SK-N-SH treated with all-trans-retinoic acid at 6 μM for 48 hours (cell line): ENCODE measurements at regions not wholly inside any gene's neighbourhood (a gene's known extent, or its start where the extent isn't known, plus 50 kb on each side); places are given as distances from the start of the nearest gene placed in this dataset.

Experiments
- ARNTL ChIP-seq: fragments of 450-650 bp; formaldehyde crosslinking; IDR thresholded peaks from 2 replicates; pipeline ENCODE4 v1.5.0; 2020; ENCODE audit warnings: low read depth, mild to moderate bottlenecking, moderate library complexity, borderline replicate concordance
- BACH2 ChIP-seq: fragments of 250-450 bp; sonication (Bioruptor Pico); IDR thresholded peaks from 2 replicates; pipeline ENCODE4 v1.9.0; 2021; ENCODE audit warnings: mild to moderate bottlenecking, borderline replicate concordance
- CREB5 ChIP-seq: fragments of 250-450 bp; sonication (Bioruptor Pico); IDR thresholded peaks from 2 replicates; pipeline ENCODE4 v1.5.1; 2020; ENCODE audit warnings: low read depth, mild to moderate bottlenecking, moderate library complexity
- GLIS3 ChIP-seq: fragments of 250-450 bp; sonication (Bioruptor Pico); IDR thresholded peaks from 2 replicates; pipeline ENCODE4 v1.5.0; 2020; ENCODE audit warnings: mild to moderate bottlenecking, moderate library complexity
- ISL1 ChIP-seq: fragments of 250-450 bp; sonication (Bioruptor Pico); IDR thresholded peaks from 2 replicates; pipeline ENCODE4 v2.1.2; 2022; ENCODE audit warnings: mild to moderate bottlenecking, moderate library complexity
- OSR1 ChIP-seq: fragments of 250-450 bp; sonication (Bioruptor Pico); IDR thresholded peaks from 2 replicates; pipeline ENCODE4 v1.8.0; 2022; ENCODE audit warnings: moderate library complexity, mild to moderate bottlenecking, inconsistent platforms
- PATZ1 ChIP-seq: fragments of 250-450 bp; sonication (Bioruptor Pico); IDR thresholded peaks from 2 replicates; pipeline ENCODE4 v1.8.0; 2020; ENCODE audit warnings: mild to moderate bottlenecking, moderate library complexity, borderline replicate concordance
- PPARA ChIP-seq: fragments of 250-450 bp; sonication (Bioruptor Pico); IDR thresholded peaks from 2 replicates; pipeline ENCODE4 v1.5.0; 2020; ENCODE audit warnings: mild to moderate bottlenecking, borderline replicate concordance
- RARB ChIP-seq: fragments of 250-450 bp; sonication (Bioruptor Pico); IDR thresholded peaks from 2 replicates; pipeline ENCODE4 v1.8.0; 2021; ENCODE audit warnings: mild to moderate bottlenecking, moderate library complexity
- TCF4 ChIP-seq: fragments of 250-450 bp; sonication (Bioruptor Pico); IDR thresholded peaks from 2 replicates; pipeline ENCODE4 v1.8.0; 2021; ENCODE audit warnings: mild to moderate bottlenecking, moderate library complexity, borderline replicate concordance
- ZFP3 ChIP-seq: fragments of 250-450 bp; sonication (Bioruptor Pico); IDR thresholded peaks from 2 replicates; pipeline ENCODE4 v1.5.0; 2020; ENCODE audit warnings: mild to moderate bottlenecking, moderate library complexity
- ZFP30 ChIP-seq: fragments of 450-650 bp; formaldehyde crosslinking; IDR thresholded peaks from 2 replicates; pipeline ENCODE4 v1.5.0; 2022; ENCODE audit warnings: mild to moderate bottlenecking, moderate library complexity
- ZNF565 ChIP-seq: fragments of 450-650 bp; formaldehyde crosslinking; conservative IDR thresholded peaks from 2 replicates; pipeline ENCODE4 v1.5.0; 2020; ENCODE audit warnings: low read depth, mild to moderate bottlenecking, moderate library complexity
- ZNF70 ChIP-seq: fragments of 450-650 bp; formaldehyde crosslinking; IDR thresholded peaks from 2 replicates; pipeline ENCODE4 v1.5.0; 2020; ENCODE audit warnings: mild to moderate bottlenecking, moderate library complexity

GRCh38 chr2:39492095-39492590, 55.1 kb upstream of the MAP4K3 start:
- TF ChIP-seq RARB = no peak
- peak; percentile 92 for TF ChIP-seq ZNF70 (CRISPR knock-in tag)
- no peak for TF ChIP-seq ZFP30 (CRISPR knock-in tag)
- no peak for TF ChIP-seq ARNTL (CRISPR knock-in tag)
- no peak for TF ChIP-seq BACH2 (CRISPR knock-in tag)
- peak; percentile 51; the same call in 1 of the 2 replicates for TF ChIP-seq ISL1 (CRISPR knock-in tag)
- TF ChIP-seq TCF4 (CRISPR knock-in tag) = no peak
- no peak for TF ChIP-seq GLIS3 (CRISPR knock-in tag)
- no peak for TF ChIP-seq CREB5 (CRISPR knock-in tag)
- no peak for TF ChIP-seq ZNF565 (CRISPR knock-in tag)
- TF ChIP-seq OSR1 (CRISPR knock-in tag) = no peak
- TF ChIP-seq PPARA (CRISPR knock-in tag) = no peak
- TF ChIP-seq PATZ1 (CRISPR knock-in tag) = no peak; the same call in 1 of the 2 replicates
- TF ChIP-seq ZFP3 (CRISPR knock-in tag) = no peak
